ENCODE measurements at regions not wholly inside any gene's neighbourhood (a gene's known extent, or its start where the extent isn't known, plus 50 kb on each side); places are given as distances from the start of the nearest gene placed in this dataset.

DNA sequence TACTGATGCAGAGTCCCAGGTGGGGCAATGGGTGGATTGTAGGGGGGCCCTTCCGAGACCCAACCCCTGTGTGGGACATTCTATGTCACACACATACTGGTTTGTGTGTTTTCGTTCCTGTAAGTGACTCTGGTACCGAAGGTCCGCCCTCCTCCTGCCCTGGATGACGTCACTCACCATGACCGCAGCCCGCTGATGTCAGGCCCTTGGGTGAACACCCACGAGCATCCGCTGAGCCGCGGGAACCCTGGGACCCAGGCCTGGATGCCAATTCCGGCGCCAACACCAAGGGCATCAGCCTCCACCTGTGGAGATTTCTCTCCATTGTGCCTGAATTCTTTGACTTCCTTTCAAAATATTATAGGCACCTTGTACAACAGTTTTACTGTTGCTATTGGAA, 184.3 kb downstream of the MTRR start:
- TF ChIP-seq, protein P1, sequence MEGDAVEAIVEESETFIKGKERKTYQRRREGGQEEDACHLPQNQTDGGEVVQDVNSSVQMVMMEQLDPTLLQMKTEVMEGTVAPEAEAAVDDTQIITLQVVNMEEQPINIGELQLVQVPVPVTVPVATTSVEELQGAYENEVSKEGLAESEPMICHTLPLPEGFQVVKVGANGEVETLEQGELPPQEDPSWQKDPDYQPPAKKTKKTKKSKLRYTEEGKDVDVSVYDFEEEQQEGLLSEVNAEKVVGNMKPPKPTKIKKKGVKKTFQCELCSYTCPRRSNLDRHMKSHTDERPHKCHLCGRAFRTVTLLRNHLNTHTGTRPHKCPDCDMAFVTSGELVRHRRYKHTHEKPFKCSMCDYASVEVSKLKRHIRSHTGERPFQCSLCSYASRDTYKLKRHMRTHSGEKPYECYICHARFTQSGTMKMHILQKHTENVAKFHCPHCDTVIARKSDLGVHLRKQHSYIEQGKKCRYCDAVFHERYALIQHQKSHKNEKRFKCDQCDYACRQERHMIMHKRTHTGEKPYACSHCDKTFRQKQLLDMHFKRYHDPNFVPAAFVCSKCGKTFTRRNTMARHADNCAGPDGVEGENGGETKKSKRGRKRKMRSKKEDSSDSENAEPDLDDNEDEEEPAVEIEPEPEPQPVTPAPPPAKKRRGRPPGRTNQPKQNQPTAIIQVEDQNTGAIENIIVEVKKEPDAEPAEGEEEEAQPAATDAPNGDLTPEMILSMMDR (IDR thresholded peaks at IDR 0.05 in 8 of 11, conservative IDR thresholded peaks at IDR 0.05 in 3 of 11) = no peak
- TF ChIP-seq POLR2AphosphoS5 (IDR thresholded peaks at IDR 0.05) = no peak
